CD4-positive, alpha-beta T cell (primary cell): ENCODE measurements at regions not wholly inside any gene's neighbourhood (a gene's known extent, or its start where the extent isn't known, plus 50 kb on each side); places are given as distances from the start of the nearest gene placed in this dataset.

Experiments
- ATAC-seq: fragments of 200-7000 bp; cut with Tn5 transposase; one replicate; pipeline ENCODE4 v1.10.0; 2022; ENCODE audit warnings: mild to moderate bottlenecking; ENCODE audit not compliant: poor library complexity
- CTCF ChIA-PET: fragments of 350-600 bp; sonication (Branson Sonifier 250); formaldehyde crosslinking; loops from one replicate; lab custom pipeline; 2021; ENCODE audit warnings: antibody characterized with exemption, inconsistent platforms; lab: Charles Lee
- POLR2A ChIA-PET: fragments of 350-600 bp; sonication (Branson Sonifier 250); formaldehyde crosslinking; loops from one replicate; lab custom pipeline; 2021; ENCODE audit warnings: antibody characterized with exemption, inconsistent platforms; lab: Charles Lee
- DNase-seq, 14 experiments: peaks; one replicate each; pipeline ENCODE4 v3.0.0-alpha.2; 2013 to 2020; ENCODE audit warnings: mixed read lengths in 2 of 14
- H3K27ac ChIP-seq, 2 donors: one replicate each; pipeline versions ENCODE4 v1.5.1 to v1.7.0; 2013; ENCODE audit warnings: low read length in 2 of 2, low read depth in 1 of 2, mild to moderate bottlenecking in 1 of 2
- H3K27me3 ChIP-seq, 2 experiments: 1 replicate in 1 of 2; 2 replicates in 1 of 2; pipeline versions ENCODE4 v1.6.1 to v1.7.0; 2013; ENCODE audit warnings: low read length in 2 of 2, control low read depth in 1 of 2, mild to moderate bottlenecking in 1 of 2, moderate library complexity in 1 of 2; ENCODE audit not compliant: insufficient read depth in 2 of 2, control insufficient read depth in 1 of 2
- H3K36me3 ChIP-seq: one replicate; pipeline ENCODE4 v1.6.1; 2013; ENCODE audit warnings: low read length, control low read depth; ENCODE audit not compliant: insufficient read depth
- H3K4me1 ChIP-seq: one replicate; pipeline ENCODE4 v1.6.1; 2013; ENCODE audit warnings: low read length, control low read depth; ENCODE audit not compliant: insufficient read depth
- H3K4me3 ChIP-seq: one replicate; pipeline ENCODE4 v1.5.1; 2013; ENCODE audit warnings: mild to moderate bottlenecking, low read length, moderate library complexity
- H3K9me3 ChIP-seq, 2 experiments: 1 replicate in 1 of 2; 2 replicates in 1 of 2; pipeline versions ENCODE4 v1.6.1 to v1.7.0; 2013; ENCODE audit warnings: low read length in 2 of 2, mild to moderate bottlenecking in 2 of 2, control low read depth in 1 of 2, moderate library complexity in 1 of 2; ENCODE audit not compliant: control insufficient read depth in 1 of 2, insufficient read depth in 1 of 2
- H3K27ac Mint-ChIP-seq: one replicate; pipeline ENCODE4 v1.8.0; 2020; ENCODE audit warnings: mixed read lengths
- H3K27me3 Mint-ChIP-seq: one replicate; pipeline ENCODE4 v1.8.0; 2021; ENCODE audit warnings: mixed read lengths
- H3K36me3 Mint-ChIP-seq: one replicate; pipeline ENCODE4 v1.8.0; 2021; ENCODE audit warnings: low read depth, mixed read lengths
- H3K4me1 Mint-ChIP-seq: one replicate; pipeline ENCODE4 v1.8.0; 2021; ENCODE audit warnings: low read depth, mixed read lengths
- H3K4me3 Mint-ChIP-seq: one replicate; pipeline ENCODE4 v1.8.0; 2020; ENCODE audit warnings: mild to moderate bottlenecking, mixed read lengths
- H3K9me3 Mint-ChIP-seq: one replicate; pipeline ENCODE4 v1.8.0; 2020; ENCODE audit warnings: mixed read lengths
- CTCF ChIP-seq: fragments of 200-600 bp; IDR thresholded peaks from one replicate; pipeline ENCODE4 v1.8.0; 2022; ENCODE audit warnings: antibody characterized with exemption, mild to moderate bottlenecking
- intact Hi-C, 2 experiments: fragments of 100-400 bp; cut with DNase I in 1 of 2; cut with micrococcal nuclease in 1 of 2; formaldehyde crosslinking; loops; one replicate each; pipeline versions ENCODE4 v1.15.1 to v1.9.0; 2023 to 2025; cut with DNase I, micrococcal nuclease

- DNase-seq, result no peak
- ATAC-seq, result no peak
- CTCF ChIA-PET, result no interaction called here
- Histone ChIP-seq H3K4me3 (no peak overlapping the region), H3K9me3 (no peaks in the 10 kb centered on the region), H3K27me3 (no peaks in the 10 kb centered on the region), H3K27ac (no peak overlapping the region), H3K36me3 (no peaks in the 10 kb centered on the region), H3K4me1 (peaks cover 2% of the 10 kb centered on the region)
- Mint-ChIP-seq H3K36me3 (no peaks in the 10 kb centered on the region), H3K4me3 (no peak overlapping the region), H3K27me3 (peaks cover 8% of the 10 kb centered on the region), H3K4me1 (no peaks in the 10 kb centered on the region), H3K27ac (no peak overlapping the region), H3K9me3 (no peaks in the 10 kb centered on the region)
- POLR2A ChIA-PET, result no interaction called here
- TF ChIP-seq CTCF, result no peak
- intact Hi-C loops, result no loop called here
Measured at GRCh38 chr1:167156466-167156865, 62.6 kb downstream of the STYXL2 start.

DNA sequence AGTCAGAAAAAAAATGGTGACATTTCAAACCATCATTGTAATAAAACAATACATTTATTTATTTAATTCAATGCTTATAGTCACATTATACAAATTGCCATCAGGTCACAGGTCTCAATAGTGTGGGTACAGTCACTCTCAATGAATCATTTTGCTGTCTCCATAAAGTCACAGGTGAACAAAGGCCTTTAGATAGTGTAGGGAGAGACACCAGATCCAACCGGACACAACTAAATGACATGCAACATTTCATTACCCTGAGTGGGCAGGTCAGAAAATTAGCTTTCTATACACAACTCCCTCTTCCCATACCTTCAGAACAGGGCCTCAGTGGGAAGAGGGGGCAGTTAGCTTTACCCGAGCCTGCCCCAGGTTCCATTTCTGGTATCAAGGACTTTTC lies 63.2 kb downstream of the STYXL2 start:
- ChIA-PET CTCF (no interaction called here), POLR2A (no interaction called here)
- no peaks in the 10 kb centered on the region for H3K27me3 ChIP-seq
- DNase-seq (no peak), ATAC-seq (no peak)
- peaks cover 2% of the 10 kb centered on the region for H3K4me1 ChIP-seq
- Mint-ChIP-seq H3K36me3 (no peaks in the 10 kb centered on the region), H3K9me3 (no peaks in the 10 kb centered on the region), H3K27ac (no peak overlapping the region), H3K4me1 (no peaks in the 10 kb centered on the region), H3K4me3 (no peak overlapping the region), H3K27me3 (peaks cover 4% of the 10 kb centered on the region)
- no peaks in the 10 kb centered on the region for H3K36me3 ChIP-seq
- H3K4me3 ChIP-seq, result no peak overlapping the region
- no peak for TF ChIP-seq CTCF
- intact Hi-C loops, result no loop called here
- no peak overlapping the region for H3K27ac ChIP-seq
- H3K9me3 ChIP-seq, result no peaks in the 10 kb centered on the region

- CTCF ChIA-PET, result no interaction called here
- peaks cover 4% of the 10 kb centered on the region for H3K27me3 Mint-ChIP-seq
- POLR2A ChIA-PET, result no interaction called here
- no peak overlapping the region for H3K27ac ChIP-seq
- no peak for TF ChIP-seq CTCF
- no peaks in the 10 kb centered on the region for H3K4me1 ChIP-seq
- H3K36me3 Mint-ChIP-seq, result no peaks in the 10 kb centered on the region
- H3K4me3 Mint-ChIP-seq, result no peak overlapping the region
- no peaks in the 10 kb centered on the region for H3K27me3 ChIP-seq
- no peak overlapping the region for H3K4me3 ChIP-seq
- DNase-seq (no peak), ATAC-seq (no peak)
- no peaks in the 10 kb centered on the region for H3K36me3 ChIP-seq
- intact Hi-C loops, result no loop called here
- H3K9me3 ChIP-seq, result no peaks in the 10 kb centered on the region
- H3K4me1 Mint-ChIP-seq, result peaks cover 5% of the 10 kb centered on the region
- no peaks in the 10 kb centered on the region for H3K9me3 Mint-ChIP-seq
- no peak overlapping the region for H3K27ac Mint-ChIP-seq
Measured at GRCh38 chr1:167158111-167158812, 62.4 kb upstream of the POU2F1 start.
